ENCODE measurements at regions not wholly inside any gene's neighbourhood (a gene's known extent, or its start where the extent isn't known, plus 50 kb on each side); places are given as distances from the start of the nearest gene placed in this dataset.

DNA sequence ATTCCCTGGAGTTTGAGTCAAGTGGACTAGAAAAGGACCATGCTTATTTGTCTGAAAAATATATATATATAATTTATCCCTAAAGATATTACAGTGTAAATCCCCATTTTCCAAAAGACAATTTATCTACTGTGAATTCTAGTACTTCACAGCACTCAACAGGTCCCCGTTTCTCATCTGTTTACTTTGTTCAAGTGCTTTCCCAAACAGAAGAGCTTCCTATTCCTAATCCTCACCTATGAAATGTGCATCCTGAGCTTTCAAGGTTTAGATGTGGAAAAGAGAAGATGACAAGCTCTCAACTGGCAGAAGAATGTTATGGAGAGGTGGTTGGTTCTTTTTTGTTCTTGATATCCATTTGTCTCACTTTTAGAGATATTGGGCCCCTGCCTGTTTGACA lies 401.6 kb upstream of the ZNF608 start:
- TF ChIP-seq, protein P1, sequence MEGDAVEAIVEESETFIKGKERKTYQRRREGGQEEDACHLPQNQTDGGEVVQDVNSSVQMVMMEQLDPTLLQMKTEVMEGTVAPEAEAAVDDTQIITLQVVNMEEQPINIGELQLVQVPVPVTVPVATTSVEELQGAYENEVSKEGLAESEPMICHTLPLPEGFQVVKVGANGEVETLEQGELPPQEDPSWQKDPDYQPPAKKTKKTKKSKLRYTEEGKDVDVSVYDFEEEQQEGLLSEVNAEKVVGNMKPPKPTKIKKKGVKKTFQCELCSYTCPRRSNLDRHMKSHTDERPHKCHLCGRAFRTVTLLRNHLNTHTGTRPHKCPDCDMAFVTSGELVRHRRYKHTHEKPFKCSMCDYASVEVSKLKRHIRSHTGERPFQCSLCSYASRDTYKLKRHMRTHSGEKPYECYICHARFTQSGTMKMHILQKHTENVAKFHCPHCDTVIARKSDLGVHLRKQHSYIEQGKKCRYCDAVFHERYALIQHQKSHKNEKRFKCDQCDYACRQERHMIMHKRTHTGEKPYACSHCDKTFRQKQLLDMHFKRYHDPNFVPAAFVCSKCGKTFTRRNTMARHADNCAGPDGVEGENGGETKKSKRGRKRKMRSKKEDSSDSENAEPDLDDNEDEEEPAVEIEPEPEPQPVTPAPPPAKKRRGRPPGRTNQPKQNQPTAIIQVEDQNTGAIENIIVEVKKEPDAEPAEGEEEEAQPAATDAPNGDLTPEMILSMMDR (IDR thresholded peaks at IDR 0.05; ENCODE audit: extremely low read depth in 1 of 2, insufficient read depth in 1 of 2, low read depth in 1 of 2, low read length in 2 of 2), result no peak
- TF ChIP-seq, protein P2, sequence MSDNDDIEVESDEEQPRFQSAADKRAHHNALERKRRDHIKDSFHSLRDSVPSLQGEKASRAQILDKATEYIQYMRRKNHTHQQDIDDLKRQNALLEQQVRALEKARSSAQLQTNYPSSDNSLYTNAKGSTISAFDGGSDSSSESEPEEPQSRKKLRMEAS (IDR thresholded peaks at IDR 0.05; ENCODE audit: insufficient read depth, insufficient read length), result no peak
- no peak for TF ChIP-seq POLR2A (IDR thresholded peaks at IDR 0.05; ENCODE audit: low read depth, low read length)
- TF ChIP-seq POLR2AphosphoS5 (IDR thresholded peaks at IDR 0.05; ENCODE audit: insufficient read depth, low read depth, low read length), result no peak
- TF ChIP-seq EZH2 (IDR thresholded peaks at IDR 0.05; ENCODE audit: borderline replicate concordance, low read depth, low read length, severe bottlenecking), result no peak
- no peak for TF ChIP-seq JUN (IDR thresholded peaks at IDR 0.05; ENCODE audit: borderline replicate concordance, insufficient read depth, insufficient read length, low read depth)
- no peak for TF ChIP-seq MYC (IDR thresholded peaks at IDR 0.05; ENCODE audit: low read depth, low read length)
- no peak for TF ChIP-seq FOS (IDR thresholded peaks at IDR 0.05; ENCODE audit: borderline replicate concordance, insufficient read depth, low read length)

Measured in endothelial cell of umbilical vein (primary cell).